GM18519 (cell line): ENCODE measurements at regions not wholly inside any gene's neighbourhood (a gene's known extent, or its start where the extent isn't known, plus 50 kb on each side); places are given as distances from the start of the nearest gene placed in this dataset.

ENCODE experiments used
- ATAC-seq: cut with Tn5 transposase; IDR thresholded peaks from one replicate; pipeline ENCODE4 v1.9.1; 2021; ENCODE audit warnings: mild to moderate bottlenecking, moderate library complexity; ENCODE audit not compliant: unreplicated experiment, low FRiP score

DNA sequence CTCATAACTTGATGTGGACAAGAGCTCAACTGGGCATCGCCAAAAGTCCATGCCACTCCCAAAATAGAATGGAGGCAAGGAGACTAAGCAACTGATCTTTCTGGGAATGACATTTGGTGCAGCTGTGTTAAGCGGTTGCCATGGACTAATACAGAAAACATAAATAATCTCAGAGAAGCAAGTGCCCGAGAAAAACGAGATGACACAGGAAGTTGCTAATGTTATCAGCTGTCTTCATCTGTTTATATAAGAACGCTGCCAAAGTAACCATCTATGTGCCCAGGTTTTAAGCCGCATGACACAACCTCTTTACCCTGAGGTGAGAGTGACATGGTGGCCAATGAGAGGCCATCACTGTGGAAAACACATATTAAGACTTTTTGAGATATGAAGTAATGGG lies 54.9 kb upstream of the SACS start:
- ATAC-seq = no peak

- ATAC-seq = no peak
These were observed 62.8 kb upstream of the SACS start for GRCh38 chr13:23496255-23496654.

DNA sequence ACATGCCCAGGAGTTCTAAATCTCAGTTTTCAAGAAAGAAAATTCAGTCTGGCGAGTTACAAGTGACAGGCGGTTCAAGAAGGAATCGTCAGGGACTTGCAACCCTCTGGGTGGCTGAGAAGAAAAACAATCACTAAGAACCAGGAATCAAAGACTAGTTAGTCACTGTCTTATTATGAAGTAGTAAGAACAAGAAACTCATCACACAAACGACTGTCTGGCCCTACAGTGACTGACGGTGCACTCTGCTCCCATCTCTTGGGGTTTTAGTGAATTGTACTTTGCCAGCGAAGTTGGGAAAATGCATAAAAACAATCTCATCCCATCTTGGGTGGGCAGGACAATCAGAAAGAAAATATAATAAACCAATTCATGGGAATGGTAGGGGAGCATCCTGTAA lies 63.7 kb upstream of the SACS start:
- ATAC-seq = no peak

DNA sequence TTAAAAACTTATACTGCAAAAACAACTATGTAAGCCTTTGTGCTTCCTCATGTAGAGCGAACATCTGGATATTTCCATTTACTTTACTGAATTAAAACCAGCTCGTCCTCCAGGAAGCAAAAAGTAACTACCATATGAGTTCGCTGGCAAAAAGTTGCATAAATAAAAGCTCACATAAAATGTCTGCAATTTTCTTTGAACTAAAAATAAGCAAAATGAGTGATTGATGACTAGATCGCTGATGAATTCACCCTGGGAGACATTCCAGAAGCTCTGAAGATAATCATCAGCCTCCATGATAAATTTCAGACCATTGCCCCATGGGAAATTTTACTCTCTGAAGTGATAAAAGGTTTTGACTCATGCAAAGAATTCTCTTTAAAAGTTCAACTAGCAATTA lies 67.3 kb upstream of the SACS start:
- ATAC-seq = no peak

DNA sequence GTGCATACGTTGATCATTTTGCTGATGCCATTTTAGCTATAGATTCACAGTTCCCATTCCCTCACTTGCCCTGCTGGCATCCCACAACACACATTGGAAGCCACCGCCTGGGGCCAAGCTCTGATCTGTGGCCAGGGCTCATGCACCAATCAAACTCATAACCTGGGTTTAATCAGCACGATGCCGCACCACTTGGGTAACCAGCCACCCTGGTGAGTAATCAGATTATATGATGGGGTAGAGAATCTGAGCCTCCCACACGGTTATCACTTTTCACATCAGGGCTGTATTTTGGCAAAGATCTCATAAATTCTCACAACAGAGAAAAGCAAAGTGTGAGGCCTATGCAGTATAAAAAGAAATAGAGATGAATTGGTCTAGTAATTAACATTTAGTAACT lies 66.0 kb upstream of the TNFRSF19 start:
- ATAC-seq = no peak

DNA sequence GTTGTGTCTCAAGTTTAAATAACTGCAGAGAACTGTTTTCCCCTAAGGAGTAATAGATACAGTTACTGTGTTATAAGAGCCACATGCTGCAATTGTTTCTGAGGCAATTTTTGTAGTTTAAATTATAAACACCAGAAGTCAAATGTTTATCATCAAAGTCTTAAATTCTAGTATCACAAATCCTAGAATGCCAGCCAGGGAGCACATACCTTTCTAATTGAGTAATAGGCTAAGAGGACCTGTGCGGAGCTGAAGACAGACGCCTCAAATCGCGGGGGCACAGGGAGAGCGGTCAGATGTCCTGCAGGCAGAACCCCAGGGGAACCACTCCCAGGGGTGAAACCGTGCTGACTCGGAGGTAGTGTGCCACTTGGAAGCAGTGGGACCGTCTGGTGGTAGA lies 65.2 kb upstream of the TNFRSF19 start:
- no peak for ATAC-seq

DNA sequence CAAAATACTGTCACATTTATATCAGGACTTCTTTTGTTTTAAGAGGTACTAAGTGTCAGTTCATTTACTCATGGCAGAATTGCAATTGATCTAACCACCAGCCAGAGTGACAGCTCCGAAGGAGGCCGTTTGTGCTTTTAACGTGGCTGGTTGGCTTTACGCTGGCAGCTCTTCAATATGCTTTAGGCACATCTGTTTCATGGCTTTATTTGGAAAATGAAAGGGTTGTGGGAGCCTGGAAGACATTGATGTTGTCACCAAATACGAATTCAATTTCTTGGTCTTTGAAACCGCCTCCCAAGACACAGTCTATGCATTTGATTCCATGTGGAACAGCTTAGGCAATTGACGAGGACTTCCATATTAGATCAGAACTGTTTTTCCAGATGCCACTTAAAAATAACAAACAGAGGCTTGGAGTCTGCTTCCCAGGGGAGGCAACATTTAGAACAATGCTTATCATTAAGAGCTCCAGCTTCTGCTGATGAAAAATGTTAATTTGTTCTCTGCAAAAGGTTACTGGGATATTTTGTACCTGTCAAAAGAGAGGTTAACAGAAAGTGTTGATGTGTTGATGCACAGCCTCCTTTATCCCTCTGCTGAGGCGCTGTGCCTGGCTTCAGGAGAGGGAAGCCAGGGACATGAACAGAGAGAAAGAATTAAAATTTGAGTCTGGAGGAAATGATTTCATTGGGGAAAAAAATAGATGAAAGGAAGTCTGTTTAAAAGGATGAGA lies 64.0 kb upstream of the TNFRSF19 start:
- ATAC-seq = no peak

GRCh38 chr13:23506807-23507291 lies 63.4 kb upstream of the TNFRSF19 start:
- no peak for ATAC-seq

- no peak for ATAC-seq
These were observed 60.2 kb upstream of the TNFRSF19 start for GRCh38 chr13:23509781-23510543.

- peak; percentile 20 for ATAC-seq
These were observed 59.7 kb upstream of the TNFRSF19 start for GRCh38 chr13:23510544-23510916.

GRCh38 chr13:23510979-23511735 lies 59.1 kb upstream of the TNFRSF19 start:
- ATAC-seq = peak; percentile 65

DNA sequence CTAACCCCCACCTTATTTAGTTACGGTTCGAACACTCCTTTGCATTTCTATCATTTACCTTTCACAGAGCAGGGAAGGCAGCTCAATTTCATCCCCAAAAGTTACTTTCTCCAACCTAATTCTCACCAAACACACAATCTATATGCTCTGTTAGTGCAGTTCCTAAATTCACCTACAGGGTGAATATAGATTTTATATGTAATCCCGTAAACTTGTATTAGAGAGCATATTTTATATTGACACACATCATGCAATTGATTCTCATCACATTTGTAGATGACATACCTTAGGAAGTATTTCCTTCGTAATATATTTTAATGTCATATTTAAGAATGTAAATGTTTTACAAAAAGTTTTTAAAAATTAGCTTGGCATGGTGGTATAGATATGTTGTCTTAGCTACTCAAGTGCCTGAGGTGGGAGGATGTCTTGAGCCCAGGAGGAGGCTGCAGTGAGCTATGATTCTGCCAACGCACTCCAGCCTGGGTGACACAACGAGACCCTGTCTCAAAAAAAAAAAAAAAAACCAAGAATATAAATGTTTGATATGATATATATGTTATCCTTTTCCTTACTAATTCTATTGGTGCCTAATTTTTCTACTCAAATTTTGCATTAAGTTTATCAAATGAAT lies 57.3 kb upstream of the TNFRSF19 start:
- ATAC-seq = no peak

GRCh38 chr13:23513455-23513854 lies 56.8 kb upstream of the TNFRSF19 start:
- no peak for ATAC-seq

- no peak for ATAC-seq
These were observed 56.1 kb upstream of the TNFRSF19 start for GRCh38 chr13:23514076-23514475.

DNA sequence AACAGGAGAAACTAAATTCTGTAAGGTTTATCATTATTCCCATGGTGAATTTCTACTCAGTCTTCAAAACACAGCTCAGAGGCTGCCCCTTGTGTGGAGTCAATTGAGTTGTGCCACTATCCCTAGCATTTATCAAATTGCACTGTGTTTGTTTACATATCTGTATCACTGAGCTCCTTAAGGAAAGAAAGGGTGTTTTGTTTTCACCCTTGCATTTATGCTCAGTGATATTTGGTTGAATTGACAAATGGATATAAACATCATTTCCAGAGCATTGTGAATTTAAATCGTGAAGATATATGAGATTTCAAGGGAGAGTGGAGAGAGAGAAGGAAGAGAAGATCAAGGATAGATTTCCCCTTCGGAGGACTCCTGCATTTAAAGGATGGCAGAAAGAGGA lies 55.1 kb upstream of the TNFRSF19 start:
- no peak for ATAC-seq

DNA sequence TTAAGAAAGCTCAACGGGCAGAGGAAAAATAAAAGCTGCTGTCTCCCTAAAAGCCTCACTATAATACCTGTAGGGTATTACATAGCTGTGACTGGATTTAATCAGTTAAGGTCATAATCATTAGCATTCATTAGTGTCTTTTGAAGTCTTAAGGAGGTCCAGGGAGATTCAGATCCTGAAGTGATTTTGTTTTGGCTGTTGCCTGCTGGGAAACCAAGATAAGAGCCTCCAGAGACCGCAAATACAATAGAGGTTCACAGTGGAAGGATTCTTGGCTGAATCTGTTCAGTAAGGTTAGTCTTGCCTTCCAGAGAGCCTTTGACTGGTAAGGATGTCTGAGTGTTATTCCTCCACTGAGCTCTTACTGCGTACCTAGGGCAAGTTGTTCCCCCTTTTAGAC lies 54.0 kb upstream of the TNFRSF19 start:
- no peak for ATAC-seq

DNA sequence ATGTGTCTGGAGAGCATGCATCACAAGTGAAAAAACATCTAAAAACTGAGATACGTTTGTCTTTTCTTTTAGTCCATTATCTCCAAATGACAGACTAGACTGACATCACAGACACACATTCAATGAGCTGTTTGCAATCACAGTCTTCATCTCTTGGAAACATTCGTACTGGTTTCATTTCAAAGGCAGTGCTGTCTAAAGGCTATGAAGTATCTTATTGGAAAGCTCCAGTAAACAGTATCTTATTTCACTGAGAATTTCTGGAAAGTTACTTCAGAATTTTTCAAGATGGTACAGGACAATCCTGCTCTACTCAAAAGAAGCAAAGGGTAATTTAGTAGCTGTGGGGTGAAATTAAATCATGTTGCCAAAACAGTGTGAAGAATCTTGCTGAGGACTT lies 53.5 kb upstream of the TNFRSF19 start:
- ATAC-seq = no peak

- no peak for ATAC-seq
These were observed 52.0 kb upstream of the TNFRSF19 start for GRCh38 chr13:23518231-23518630.
